Right renal pelvis (tissue), 4 donors: ENCODE measurements at regions not wholly inside any gene's neighbourhood (a gene's known extent, or its start where the extent isn't known, plus 50 kb on each side); places are given as distances from the start of the nearest gene placed in this dataset.
"Not testable (repeated sequence)": the region's sequence is repeated elsewhere in the genome, so short reads cannot be mapped to it uniquely, and the experiment has no call there.

Experiments used
- DNase-seq, 4 donors: peaks; one replicate each; pipeline ENCODE4 v3.0.0-alpha.2; 2013; ENCODE audit warnings: low read depth in 4 of 4, low spot score in 3 of 4, missing footprints in 1 of 4

GRCh38 chr6:8658416-8658815 lies 223.1 kb upstream of the SLC35B3 start:
- DNase-seq, result no peak

GRCh38 chr6:8657522-8657921 lies 222.2 kb upstream of the SLC35B3 start:
- DNase-seq, result no peak

GRCh38 chr6:8655670-8656454 lies 220.5 kb upstream of the SLC35B3 start:
- no peak for DNase-seq

GRCh38 chr6:8652710-8653109 lies 217.4 kb upstream of the SLC35B3 start:
- DNase-seq, result no peak

- no peak for DNase-seq
Measured at GRCh38 chr6:8651998-8652397, 216.7 kb upstream of the SLC35B3 start.

GRCh38 chr6:8645212-8645611 lies 209.9 kb upstream of the SLC35B3 start:
- DNase-seq, result no peak

- DNase-seq, result no peak
Measured at GRCh38 chr6:8644306-8644705, 209.0 kb upstream of the SLC35B3 start.

GRCh38 chr6:8642854-8643253 lies 207.5 kb upstream of the SLC35B3 start:
- no peak for DNase-seq

- DNase-seq, result no peak
Measured at GRCh38 chr6:8642131-8642530, 206.8 kb upstream of the SLC35B3 start.

- DNase-seq, result no peak
Measured at GRCh38 chr6:8639928-8640649, 204.7 kb upstream of the SLC35B3 start.

- DNase-seq, result no peak
Measured at GRCh38 chr6:8637896-8638597, 202.7 kb upstream of the SLC35B3 start.

GRCh38 chr6:8633762-8634161 lies 198.4 kb upstream of the SLC35B3 start:
- DNase-seq, result no peak

- no peak for DNase-seq
Measured at GRCh38 chr6:8628736-8629135, 193.4 kb upstream of the SLC35B3 start.

GRCh38 chr6:8628063-8628462 lies 192.7 kb upstream of the SLC35B3 start:
- DNase-seq, result no peak

- DNase-seq, result no peak
Measured at GRCh38 chr6:8627085-8627861, 191.9 kb upstream of the SLC35B3 start.

GRCh38 chr6:8624665-8625064 lies 189.3 kb upstream of the SLC35B3 start:
- DNase-seq, result no peak

GRCh38 chr6:8623441-8623840 lies 188.1 kb upstream of the SLC35B3 start:
- no peak for DNase-seq

- DNase-seq, result no peak
Measured at GRCh38 chr6:8619853-8620252, 184.5 kb upstream of the SLC35B3 start.

GRCh38 chr6:8619408-8619807 lies 184.1 kb upstream of the SLC35B3 start:
- not testable (repeated sequence) for DNase-seq

GRCh38 chr6:8608737-8609136 lies 173.4 kb upstream of the SLC35B3 start:
- no peak for DNase-seq
